Stimulated activated CD4-positive, alpha-beta T cell treated with anti-CD3 and anti-CD28 coated beads, Interleukin-15, amount 100 ng/mL, for 48 hours (primary cell): ENCODE measurements at regions not wholly inside any gene's neighbourhood (a gene's known extent, or its start where the extent isn't known, plus 50 kb on each side); places are given as distances from the start of the nearest gene placed in this dataset.
"Not testable (repeated sequence)": the region's sequence is repeated elsewhere in the genome, so short reads cannot be mapped to it uniquely, and the experiment has no call there.

ENCODE experiments used
- DNase-seq, 2 donors: peaks; one replicate each; pipeline ENCODE4 v3.0.0-alpha.2; 2020; ENCODE audit warnings: low read depth in 2 of 2

DNA sequence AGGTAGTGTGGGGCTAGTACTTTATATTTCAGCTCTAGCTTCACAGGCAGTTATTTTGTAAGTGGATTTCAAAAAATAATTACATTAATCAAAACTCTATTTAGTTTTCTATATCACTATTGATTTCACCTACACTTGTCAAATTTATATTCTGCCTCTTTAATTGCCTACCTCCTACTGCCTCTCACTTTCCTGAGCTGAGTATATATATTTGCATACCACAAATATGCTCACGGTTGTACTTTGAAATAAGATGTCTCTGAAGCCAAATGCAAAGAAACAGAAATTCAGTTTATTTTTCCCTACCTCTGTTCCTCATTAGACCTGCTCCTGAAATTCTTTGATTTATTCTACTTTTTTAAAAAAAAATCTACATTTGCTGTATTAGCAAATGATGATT, 309.3 kb upstream of the TGFBR2 start:
- no peak for DNase-seq

DNA sequence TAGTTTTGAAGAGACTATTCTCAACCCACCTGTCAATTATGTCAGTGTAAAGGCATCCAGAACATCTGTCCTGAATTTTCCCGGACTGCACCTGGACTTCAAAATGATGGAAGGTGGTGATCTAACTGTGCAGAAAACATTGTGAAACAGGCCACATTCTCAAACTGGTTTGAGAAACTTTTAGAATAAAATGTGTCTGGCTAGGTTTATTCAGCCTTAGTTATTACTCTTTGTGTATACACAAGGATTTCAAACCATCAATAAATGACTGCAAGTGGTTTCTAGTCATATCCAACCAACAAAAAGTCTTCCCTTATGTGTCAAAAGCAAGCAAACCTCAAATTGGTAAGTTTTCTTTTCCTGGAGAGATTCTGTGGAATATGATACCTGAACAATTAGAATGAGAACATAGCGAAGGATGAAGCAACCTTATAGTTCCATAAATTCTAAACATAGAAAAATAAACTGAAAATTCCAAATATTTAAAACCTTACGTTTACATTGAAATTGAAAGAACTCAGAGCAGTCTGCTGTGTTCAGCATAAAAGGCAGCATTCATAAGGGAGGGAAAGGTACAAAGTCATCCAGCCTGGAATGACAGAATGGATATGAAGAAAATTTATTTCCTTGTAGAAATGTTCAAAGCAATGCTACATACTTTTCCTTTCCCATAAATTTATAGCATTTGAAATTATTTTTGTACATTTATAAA, 306.6 kb upstream of the TGFBR2 start:
- no peak for DNase-seq

DNA sequence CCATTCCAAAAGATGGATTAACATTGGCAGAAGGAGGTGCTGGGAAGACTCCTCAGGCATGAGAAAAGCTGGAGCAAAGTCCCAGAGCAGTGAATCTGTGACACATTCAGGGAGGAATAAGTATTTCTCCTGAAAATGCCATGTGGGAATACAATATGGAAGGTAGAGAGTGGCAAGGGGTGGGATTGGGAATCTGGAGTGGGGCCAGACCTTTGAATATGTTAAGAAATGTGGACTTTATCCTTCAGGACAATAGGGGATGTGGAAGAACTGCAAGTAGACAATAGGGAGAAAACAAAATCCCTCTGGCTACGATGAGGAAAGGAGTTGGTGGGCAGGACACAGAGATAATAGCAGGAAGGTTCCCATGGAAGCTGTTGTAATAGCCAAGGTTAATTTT, 305.6 kb upstream of the TGFBR2 start:
- no peak for DNase-seq

DNA sequence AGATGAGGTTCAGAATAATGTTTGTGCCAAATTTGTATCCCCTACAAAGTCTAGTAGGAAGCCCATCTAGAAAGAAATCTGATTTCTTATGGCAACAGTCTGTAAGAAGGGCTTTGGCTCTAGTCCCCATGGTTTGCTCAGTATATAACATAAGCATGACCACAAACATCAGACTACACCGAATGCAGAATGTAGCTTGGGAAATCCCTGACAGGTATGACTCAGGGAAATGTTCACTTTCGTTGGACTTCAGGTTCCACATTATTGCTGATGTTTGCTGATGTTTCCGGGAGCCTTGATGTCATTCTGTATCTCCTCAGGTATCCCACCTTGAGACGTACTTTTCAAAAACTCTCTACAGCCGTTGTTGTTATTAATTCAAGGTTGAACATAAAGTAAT, 304.4 kb upstream of the TGFBR2 start:
- DNase-seq = no peak

DNA sequence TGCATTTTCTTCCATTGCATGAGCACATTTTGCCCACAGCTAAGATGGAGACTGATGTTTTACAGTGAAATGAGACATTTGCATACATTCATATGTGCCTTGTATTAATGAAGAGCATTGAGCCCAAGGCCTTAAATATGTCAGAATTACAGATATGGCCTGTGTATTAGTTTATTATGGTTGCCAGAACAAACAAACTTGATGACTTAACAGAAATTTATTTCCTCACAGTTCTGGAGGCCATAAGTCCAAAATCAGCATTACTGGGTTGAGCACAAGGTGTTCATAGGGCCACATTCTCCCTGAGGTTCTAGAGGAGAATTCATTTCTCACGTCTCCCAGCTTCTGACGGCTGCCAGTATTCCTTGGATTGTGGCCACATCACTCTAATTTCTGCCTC, 302.6 kb upstream of the TGFBR2 start:
- DNase-seq = no peak

DNA sequence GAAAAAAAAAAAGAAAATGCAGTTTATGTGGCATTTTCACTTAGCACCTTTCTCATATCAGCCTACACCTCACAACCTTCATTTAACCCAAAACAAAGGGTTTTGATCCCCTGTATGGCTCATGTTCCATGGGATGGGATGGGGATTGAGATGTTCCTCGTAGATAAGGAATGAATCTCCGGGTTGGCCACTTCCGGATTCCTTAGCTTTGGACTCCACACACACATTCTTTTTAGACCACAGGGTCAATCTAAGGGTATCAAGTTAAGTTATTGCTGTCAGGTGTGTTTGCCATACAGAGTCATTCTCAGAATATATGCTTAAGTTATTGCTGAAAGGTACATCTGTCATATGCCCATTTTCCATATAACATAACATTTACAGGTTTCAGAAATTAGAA, 301.4 kb upstream of the TGFBR2 start:
- no peak for DNase-seq

DNA sequence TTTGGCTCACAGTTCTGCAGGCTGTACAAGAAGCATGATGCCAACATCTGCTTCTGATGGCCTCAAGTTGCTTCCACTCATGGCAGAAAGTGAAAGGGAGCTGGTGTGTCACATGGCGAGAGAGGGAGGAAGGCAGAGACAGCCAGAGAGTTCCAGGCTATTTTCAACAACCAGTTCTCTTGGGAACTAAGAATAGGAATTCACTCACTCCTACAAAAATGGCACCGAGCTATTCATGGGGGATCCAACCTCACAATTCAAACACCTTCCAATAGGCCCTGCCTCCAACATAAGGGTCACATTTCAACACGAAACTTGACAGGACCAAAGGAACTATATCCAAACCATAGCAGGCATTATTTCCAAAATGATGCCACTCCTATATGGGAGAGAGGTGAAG, 299.5 kb upstream of the TGFBR2 start:
- no peak for DNase-seq

DNA sequence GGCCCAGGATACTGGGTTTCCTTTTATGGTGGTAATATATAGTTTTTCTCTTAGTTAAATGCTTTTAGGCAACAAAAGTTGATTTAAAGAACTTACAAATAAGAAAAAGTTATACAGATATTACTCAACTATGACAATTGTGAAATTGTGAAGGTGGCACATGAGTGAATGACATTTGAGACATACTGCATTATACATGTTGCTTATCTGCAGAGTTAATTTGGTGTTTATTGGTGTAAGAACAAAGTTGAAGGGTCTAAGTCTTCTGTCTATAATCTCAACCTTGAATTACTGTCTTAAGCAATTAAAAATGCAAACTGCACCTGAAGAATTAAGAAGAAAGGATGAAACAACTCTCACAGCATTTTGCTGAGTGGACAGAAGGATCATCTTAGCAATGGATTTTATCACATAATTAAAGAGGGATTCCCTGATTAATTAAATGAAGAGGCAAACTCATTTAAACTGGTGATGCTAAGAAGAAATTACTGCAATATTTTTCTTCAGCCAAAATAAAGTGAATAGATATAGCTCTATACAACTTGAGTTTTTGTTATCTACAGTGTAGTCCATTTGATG, 298.9 kb upstream of the TGFBR2 start:
- no peak for DNase-seq

DNA sequence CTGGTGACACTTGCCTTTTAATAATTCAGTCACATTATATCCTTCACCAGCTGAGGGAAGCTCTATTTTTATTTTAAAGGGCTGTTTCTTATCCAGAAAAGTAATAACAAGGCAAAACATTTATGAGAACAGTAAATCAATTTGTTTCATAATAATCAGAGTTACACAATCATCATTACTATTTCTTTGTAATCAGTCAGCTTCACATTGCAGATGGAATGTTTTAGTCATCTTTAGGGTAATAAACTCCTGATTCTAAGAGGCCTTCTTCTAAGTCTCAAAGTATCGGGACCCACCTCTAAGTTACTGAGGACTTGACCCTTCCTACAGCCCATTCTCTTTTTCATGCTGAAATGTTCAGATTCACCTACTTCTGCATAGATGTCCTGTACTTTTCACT, 298.3 kb upstream of the TGFBR2 start:
- DNase-seq = no peak

DNA sequence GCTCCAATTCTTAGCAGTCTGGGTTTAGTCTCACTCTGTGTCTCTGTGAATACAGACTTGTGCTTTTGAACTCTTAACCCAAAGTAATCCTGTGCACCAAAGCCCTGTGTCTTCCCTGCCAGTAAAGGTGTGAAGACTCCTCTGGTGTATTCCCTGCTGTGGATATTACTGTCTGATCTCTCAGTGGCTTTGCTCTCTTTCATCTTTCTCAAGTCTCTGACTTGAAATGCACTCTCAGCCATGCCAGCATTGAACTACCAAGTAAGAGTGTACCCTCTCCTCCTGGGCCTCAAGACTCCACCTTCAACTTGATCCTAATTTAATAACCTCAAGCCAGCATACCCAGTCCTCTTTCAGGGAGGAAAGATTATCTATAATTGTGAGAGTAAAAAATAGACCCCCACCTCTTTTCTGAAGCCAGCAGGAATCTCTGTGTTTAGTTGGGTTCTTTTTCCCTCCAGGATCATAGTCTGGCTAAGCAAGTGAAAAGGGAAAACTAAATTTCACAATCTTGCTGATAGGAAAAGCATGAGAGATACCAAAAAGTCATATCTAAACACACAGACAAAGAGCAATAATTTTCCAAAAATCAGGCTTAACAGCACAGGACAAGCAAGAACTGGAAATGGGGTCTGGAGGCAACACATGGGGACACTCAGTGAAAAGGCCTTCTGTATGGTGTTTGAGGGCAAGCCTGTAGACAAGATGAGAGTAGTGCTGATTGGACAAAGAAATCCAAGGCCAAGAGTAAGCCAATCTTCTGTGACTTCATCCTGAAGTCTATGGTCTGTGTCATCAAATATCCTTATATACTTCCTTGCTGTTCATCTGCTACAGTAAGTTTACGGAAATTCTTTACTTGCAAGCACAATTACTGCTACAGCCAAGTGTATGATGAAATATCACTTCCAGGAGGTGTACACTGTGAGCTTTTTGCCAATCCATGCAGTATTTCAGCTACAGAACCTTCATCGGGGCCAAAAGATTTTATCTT, 296.1 kb upstream of the TGFBR2 start:
- DNase-seq = no peak

DNA sequence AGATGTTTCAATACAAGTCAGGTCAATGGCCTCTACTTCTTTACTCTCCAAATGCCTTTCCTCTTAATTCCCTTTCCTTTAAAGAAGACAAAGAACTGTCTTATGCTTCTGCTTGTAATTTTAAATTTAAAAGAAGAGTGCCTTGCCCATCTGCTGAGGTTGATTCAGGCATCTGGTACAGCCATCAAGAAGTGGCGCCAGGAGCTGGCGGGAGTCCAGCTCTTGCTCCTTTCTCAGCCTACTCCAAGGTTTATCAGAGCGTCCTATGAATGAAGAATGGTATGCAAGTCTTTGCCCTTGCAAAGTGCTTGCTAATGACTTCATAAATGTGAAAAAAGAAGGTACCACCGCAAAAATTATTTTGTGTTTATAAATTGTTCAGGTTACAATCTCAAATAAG, 294.6 kb upstream of the TGFBR2 start:
- no peak for DNase-seq

DNA sequence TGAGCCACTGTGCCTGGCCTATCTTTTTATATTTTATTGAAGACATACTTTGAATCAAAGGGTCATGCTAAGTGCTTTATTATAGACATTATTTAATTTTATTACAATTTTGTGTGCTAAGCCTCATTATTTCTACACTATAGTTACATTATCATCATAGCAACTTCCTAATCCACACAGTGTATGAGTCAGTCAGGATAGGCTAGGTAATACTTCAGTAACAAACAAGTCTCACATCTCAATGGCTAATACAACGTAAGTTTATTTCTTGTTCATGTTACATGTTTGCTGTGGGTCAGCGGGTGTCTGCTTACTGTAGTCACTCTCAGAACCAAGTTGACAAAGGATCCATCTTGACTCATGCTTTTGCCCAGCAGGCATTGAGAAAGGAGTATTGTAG, 292.6 kb upstream of the TGFBR2 start:
- DNase-seq = no peak

DNA sequence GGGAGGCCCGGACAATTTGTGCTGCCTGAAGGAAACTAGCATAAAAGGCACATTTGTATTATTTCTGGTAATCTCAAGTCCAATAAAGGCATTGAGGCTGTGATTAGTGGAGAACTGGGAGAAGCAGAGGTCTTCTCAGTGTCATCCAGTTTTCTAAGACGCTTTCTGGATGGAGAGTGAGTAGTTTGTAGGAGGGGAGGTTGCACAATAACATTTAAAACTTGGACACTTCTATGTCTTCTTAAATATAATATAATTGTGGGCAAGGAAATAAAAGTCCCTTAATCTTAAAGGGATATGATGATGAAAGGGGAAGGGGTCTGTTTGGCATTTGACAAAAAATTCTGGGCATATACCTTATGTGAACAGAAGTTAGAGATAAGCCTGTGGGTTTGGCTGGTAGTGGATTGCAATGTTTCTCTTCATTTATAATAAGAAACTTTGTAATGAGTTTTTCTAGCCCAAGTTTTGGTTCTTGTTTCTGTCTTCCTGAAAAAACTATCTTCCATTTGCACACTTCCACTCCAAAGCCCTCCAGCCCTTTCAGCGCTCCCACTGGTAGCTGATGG, 291.6 kb upstream of the TGFBR2 start:
- DNase-seq = no peak

DNA sequence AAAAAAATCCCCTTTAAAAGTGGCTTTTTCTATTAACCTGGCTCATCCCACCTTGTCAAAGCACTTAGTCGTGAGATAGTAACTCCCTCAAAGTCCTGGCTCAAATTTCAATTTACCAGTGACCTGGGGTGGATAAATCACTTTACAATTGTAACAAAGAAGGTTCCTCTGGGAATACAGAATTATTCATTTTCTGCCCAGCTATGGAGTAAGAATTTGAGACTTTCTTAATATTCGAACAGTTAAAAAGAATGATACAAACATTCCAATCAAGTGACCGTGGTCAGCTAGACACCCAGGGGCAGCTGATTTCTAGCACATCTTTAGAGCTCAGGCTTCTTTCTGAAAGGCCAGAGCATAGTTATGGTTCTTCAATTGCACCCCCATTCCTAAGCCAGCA, 291.0 kb upstream of the TGFBR2 start:
- no peak for DNase-seq

DNA sequence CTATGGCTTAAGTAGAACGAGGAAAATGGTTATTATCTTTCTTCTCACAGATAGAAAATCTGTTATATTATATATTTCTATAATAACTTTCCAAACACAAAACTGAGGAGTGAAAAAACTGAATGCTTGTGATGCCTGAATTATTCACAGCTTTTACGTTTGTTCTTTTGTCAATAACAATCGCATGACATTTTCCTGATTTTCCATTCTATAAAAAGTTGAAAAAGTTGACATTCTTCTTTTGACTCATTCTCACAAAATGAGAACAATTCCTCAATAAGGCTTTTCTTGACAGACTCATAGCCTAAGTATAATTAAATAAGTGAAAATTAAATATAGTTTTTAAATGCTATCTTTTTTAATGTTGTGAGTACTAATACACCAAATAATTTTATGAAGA, 288.8 kb upstream of the TGFBR2 start:
- no peak for DNase-seq

DNA sequence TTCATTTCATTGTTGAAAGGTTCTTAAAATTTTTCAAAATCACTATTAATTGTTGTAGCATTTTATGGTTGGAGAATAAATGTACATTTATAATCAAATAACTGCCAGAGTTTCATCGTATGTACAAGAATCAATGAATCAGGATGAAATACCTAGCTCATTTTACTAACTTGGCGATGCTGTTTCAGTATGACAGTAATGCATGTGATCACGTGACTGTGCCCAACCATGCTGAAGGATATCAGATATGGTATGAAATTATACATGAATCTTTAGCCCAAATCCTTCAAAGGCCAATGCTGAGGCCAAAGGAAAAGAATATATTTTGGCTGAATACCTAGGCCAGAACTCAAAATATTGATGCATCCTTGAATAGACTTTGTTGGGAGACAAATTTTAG, 288.3 kb upstream of the TGFBR2 start:
- no peak for DNase-seq

DNA sequence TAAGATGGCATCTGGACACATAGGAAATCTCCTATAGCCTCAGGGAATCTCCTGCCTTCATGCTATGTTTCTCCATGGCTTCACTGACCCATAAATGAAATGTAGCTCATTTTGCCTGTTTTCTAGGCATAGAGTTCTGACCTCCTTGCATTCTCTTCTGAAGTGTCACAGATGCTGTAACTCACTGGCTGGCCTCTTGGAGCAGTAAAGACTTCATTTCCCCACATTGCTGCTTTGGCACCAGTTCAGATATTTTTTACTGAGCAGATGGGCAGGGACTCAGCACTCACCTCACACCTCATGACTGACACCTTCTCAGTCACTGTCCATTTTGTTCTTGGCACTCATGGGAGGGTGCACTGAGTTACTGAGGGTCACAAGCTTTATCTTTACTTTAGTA, 286.7 kb upstream of the TGFBR2 start:
- DNase-seq = peak in 1 of 2 donors; percentile 10

DNA sequence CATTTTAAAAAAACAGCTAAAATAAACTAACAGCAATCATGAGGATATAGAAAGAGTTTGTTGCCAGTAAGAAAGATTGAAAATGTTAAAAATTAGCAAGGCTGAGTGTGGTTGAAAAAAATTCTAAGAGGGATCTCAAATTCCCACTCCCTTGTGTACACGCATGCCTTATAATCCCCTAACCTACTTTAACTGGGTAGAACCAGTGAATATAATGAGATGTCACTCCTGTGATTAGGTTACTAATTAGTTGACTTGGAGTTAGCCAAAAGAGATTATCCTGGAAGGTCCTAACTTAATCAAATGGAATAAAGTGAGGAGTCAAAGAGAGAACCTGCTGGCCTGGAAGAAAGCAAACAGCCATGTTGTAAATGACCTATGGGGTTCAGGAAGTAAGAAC, 286.0 kb upstream of the TGFBR2 start:
- DNase-seq = no peak

DNA sequence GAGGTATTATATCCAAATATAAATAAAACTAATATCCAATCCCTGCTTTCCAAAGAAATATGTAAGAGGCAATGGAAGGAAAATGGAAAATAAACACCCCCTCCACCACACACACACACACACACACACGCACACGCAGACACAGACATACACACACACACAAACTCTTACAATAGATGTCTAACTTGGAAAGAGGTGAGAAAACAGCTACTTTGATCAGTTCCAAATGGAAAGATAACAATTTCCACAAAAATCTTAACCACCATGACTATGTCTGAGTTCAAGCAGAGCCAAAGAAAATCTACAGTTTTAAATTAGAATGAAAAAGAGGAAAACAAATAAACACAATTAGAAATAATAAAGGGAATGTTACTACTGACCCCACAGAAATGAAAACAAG, 285.3 kb upstream of the TGFBR2 start:
- DNase-seq = no peak

DNA sequence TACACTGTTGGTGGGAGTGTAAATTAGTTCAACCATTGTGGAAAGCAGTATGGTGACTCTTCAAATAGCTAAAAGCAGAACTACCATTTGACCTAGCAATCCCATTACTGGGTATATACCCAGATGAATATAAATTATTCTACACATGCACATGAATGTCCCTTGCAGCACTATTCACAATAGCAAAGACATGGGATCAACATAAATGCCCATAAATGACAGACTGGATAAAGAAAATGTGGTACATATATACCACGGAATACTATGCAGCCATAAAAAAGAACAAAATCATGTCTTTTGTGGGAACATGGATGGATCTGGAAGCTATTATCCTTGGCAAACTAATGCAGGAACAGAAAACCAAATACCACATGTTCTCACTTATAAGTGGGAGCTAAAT, 282.8 kb upstream of the TGFBR2 start:
- DNase-seq = not testable (repeated sequence)

DNA sequence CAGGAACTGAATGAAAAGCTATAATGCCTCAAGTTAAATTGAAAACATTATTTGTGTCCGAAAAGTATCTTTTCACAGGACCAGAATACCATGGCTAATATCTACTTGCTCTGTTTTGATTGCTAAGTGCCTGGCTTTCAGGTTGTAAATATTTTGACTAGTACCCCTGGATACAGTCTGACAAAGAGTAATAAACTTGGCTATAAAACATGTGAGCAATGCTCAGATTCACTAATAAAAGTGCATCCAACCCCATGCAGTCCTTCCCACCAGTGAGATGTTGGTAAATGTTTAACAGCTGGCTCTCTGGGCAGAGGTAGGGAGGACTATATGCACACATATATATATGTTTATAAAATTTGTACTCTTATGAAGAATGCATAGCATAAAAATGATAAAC, 281.8 kb upstream of the TGFBR2 start:
- DNase-seq = no peak

DNA sequence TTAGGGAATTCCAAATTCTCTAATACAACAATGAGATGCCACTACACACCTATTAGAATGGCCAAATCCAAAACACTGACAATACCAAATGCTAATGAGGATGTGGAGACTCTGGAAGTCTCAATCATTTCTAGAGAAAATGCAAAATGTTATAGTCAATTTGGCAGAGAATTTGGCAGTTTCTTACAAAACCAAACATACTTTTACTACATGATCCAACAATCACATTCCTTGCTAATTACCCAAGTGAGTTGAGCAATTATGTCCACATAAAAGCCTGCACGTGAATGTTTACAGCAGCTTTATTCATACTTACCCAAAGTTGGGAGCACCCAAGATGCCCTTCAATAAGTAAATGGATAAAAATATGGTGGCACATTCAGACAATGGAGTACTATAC, 278.4 kb upstream of the TGFBR2 start:
- not testable (repeated sequence) for DNase-seq
